Thyroid gland (tissue), 4 donors: ENCODE measurements at regions not wholly inside any gene's neighbourhood (a gene's known extent, or its start where the extent isn't known, plus 50 kb on each side); places are given as distances from the start of the nearest gene placed in this dataset.

Source experiments
- DNase-seq, 2 donors: peaks; one replicate each; pipeline ENCODE4 v3.0.0-alpha.2; 2019
- H3K27ac ChIP-seq, 3 donors: fragments of 200-600 bp; sonication (generic); 1 replicate in 2 of 3; 2 replicates in 1 of 3; pipeline ENCODE4 v1.5.1; 2016 to 2019; ENCODE audit warnings: mild to moderate bottlenecking in 1 of 3, moderate library complexity in 1 of 3
- H3K27me3 ChIP-seq: fragments of 200-600 bp; sonication (generic); one replicate; pipeline ENCODE4 v1.5.1; 2019
- H3K36me3 ChIP-seq, 2 donors: fragments of 200-600 bp; sonication (generic); one replicate each; pipeline ENCODE4 v1.5.1; 2016 to 2019
- H3K4me1 ChIP-seq, 2 donors: fragments of 200-600 bp; sonication (generic); one replicate each; pipeline ENCODE4 v1.5.1; 2017 to 2019
- H3K4me3 ChIP-seq, 3 donors: fragments of 200-600 bp; sonication (generic); replicated peaks in 1 of 3; 1 replicate in 2 of 3; 2 replicates in 1 of 3; pipeline ENCODE4 v1.5.1; 2016; ENCODE audit warnings: mild to moderate bottlenecking in 1 of 3
- H3K9me3 ChIP-seq: fragments of 200-600 bp; sonication (generic); one replicate; pipeline ENCODE4 v1.5.1; 2017
- POLR2A ChIP-seq, 2 donors: fragments of 450-650 bp; IDR thresholded peaks; one replicate each; pipeline ENCODE4 v1.6.1; 2017; ENCODE audit warnings: antibody characterized with exemption in 2 of 2, mild to moderate bottlenecking in 2 of 2, moderate library complexity in 1 of 2
- WGBS, 2 donors: methylation state at CpG; one replicate each; pipeline ENCODE4 v1.1.5; 2017; 5-methylcytosine and 5-hydroxymethylcytosine counted together
- intact Hi-C: fragments of 100-400 bp; cut with DNase I; formaldehyde crosslinking; loops from one replicate; pipeline ENCODE4 v1.15.1; 2023
- TF ChIP-seq, protein P1 (sequence below), 6 experiments: fragments of 200-600 bp in 3 of 6; fragments of 450-650 bp in 3 of 6; sonication (generic) in 3 of 6; IDR thresholded peaks; one replicate each; pipeline ENCODE4 v1.5.1; 2016 to 2019; ENCODE audit warnings: antibody characterized with exemption in 6 of 6, mild to moderate bottlenecking in 2 of 6, inconsistent platforms in 1 of 6, moderate library complexity in 1 of 6

- Histone ChIP-seq H3K36me3 (no peaks in the 10 kb centered on the region), H3K4me3 (no peak overlapping the region), H3K4me1 (no peaks in the 10 kb centered on the region), H3K27me3 (no peaks in the 10 kb centered on the region), H3K27ac (no peak overlapping the region), H3K9me3 (no peaks in the 10 kb centered on the region)
- intact Hi-C loops = no loop called here
- no peak for TF ChIP-seq POLR2A (IDR thresholded peaks at IDR 0.05)
- TF ChIP-seq, protein P1, sequence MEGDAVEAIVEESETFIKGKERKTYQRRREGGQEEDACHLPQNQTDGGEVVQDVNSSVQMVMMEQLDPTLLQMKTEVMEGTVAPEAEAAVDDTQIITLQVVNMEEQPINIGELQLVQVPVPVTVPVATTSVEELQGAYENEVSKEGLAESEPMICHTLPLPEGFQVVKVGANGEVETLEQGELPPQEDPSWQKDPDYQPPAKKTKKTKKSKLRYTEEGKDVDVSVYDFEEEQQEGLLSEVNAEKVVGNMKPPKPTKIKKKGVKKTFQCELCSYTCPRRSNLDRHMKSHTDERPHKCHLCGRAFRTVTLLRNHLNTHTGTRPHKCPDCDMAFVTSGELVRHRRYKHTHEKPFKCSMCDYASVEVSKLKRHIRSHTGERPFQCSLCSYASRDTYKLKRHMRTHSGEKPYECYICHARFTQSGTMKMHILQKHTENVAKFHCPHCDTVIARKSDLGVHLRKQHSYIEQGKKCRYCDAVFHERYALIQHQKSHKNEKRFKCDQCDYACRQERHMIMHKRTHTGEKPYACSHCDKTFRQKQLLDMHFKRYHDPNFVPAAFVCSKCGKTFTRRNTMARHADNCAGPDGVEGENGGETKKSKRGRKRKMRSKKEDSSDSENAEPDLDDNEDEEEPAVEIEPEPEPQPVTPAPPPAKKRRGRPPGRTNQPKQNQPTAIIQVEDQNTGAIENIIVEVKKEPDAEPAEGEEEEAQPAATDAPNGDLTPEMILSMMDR (IDR thresholded peaks at IDR 0.05) = no peak
- no peak for DNase-seq
These were observed 804.5 kb upstream of the CITED2 start for GRCh38 chr6:140178935-140179334.

DNA sequence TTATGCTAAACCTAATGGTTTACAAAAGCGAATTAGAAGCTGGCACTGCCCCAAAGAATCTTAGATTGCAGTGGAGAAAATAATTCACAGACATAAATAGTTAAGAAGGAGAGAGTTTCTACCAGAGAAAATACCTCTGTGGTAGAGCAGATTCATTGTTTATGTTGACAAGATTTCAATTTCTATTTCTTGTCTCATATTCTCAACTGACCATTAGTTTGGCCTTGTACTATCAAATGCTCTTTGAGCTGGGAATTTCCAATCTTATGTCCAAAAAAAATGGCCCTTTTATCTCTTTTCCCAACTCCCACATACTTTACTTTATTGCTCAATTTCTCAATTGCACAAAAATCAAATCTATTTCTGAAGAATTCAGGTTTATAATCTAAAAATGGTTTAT lies 804.1 kb upstream of the CITED2 start:
- WGBS, 2 donors = 77 to 89% methylated on average over 1 of the region's 1 CpG
- no peak for TF ChIP-seq POLR2A (IDR thresholded peaks at IDR 0.05)
- TF ChIP-seq, protein P1 (IDR thresholded peaks at IDR 0.05) = no peak
- H3K27ac ChIP-seq = no peak overlapping the region

GRCh38 chr6:140176306-140176705 lies 801.9 kb upstream of the CITED2 start:
- intact Hi-C loops = no loop called here
- no peaks in the 10 kb centered on the region for H3K4me1 ChIP-seq
- no peaks in the 10 kb centered on the region for H3K27me3 ChIP-seq
- 96 to 100% methylated on average over 1 of the region's 1 CpG for WGBS, 2 donors
- H3K27ac ChIP-seq = no peak overlapping the region
- H3K4me3 ChIP-seq = no peak overlapping the region
- DNase-seq = no peak
- no peak for TF ChIP-seq POLR2A (IDR thresholded peaks at IDR 0.05)
- TF ChIP-seq, protein P1 (IDR thresholded peaks at IDR 0.05) = no peak
- no peaks in the 10 kb centered on the region for H3K9me3 ChIP-seq
- no peaks in the 10 kb centered on the region for H3K36me3 ChIP-seq

More for the DNA sequence above, 804.1 kb upstream of the CITED2 start:
- DNase-seq = no peak
- intact Hi-C loops = no loop called here
- no peaks in the 10 kb centered on the region for H3K4me1 ChIP-seq
- H3K9me3 ChIP-seq = no peaks in the 10 kb centered on the region
- H3K36me3 ChIP-seq = no peaks in the 10 kb centered on the region
- H3K4me3 ChIP-seq = no peak overlapping the region
- H3K27me3 ChIP-seq = no peaks in the 10 kb centered on the region

- Histone ChIP-seq H3K36me3 (no peaks in the 10 kb centered on the region), H3K27me3 (no peaks in the 10 kb centered on the region), H3K27ac (no peak overlapping the region), H3K4me3 (no peak overlapping the region), H3K9me3 (no peaks in the 10 kb centered on the region), H3K4me1 (no peaks in the 10 kb centered on the region)
- DNase-seq = no peak
- WGBS, 2 donors = 86 to 91% methylated on average over 1 of the region's 1 CpG
- intact Hi-C loops = no loop called here
- TF ChIP-seq POLR2A (IDR thresholded peaks at IDR 0.05) = no peak
- TF ChIP-seq, protein P1 (IDR thresholded peaks at IDR 0.05) = no peak
These were observed 801.0 kb upstream of the CITED2 start for GRCh38 chr6:140175486-140175885.

GRCh38 chr6:140174524-140174923 lies 800.1 kb upstream of the CITED2 start:
- H3K36me3 ChIP-seq = no peaks in the 10 kb centered on the region
- no peak overlapping the region for H3K27ac ChIP-seq
- H3K4me1 ChIP-seq = no peaks in the 10 kb centered on the region
- intact Hi-C loops = no loop called here
- no peak overlapping the region for H3K4me3 ChIP-seq
- no peaks in the 10 kb centered on the region for H3K9me3 ChIP-seq
- no peaks in the 10 kb centered on the region for H3K27me3 ChIP-seq
- TF ChIP-seq, protein P1 (IDR thresholded peaks at IDR 0.05) = no peak
- TF ChIP-seq POLR2A (IDR thresholded peaks at IDR 0.05) = no peak
- WGBS, 2 donors = 94 to 97% methylated on average over 2 of the region's 2 CpGs
- DNase-seq = no peak
